Omental fat pad (tissue), 3 donors: ENCODE measurements at regions not wholly inside any gene's neighbourhood (a gene's known extent, or its start where the extent isn't known, plus 50 kb on each side); places are given as distances from the start of the nearest gene placed in this dataset.

ENCODE experiments used
- ATAC-seq: fragments of 150-250 bp; one replicate; pipeline ENCODE4 v1.9.1; 2016; ENCODE audit warnings: mild to moderate bottlenecking, moderate library complexity; ENCODE audit not compliant: low FRiP score
- DNase-seq: peaks from one replicate; pipeline ENCODE4 v3.0.0-alpha.2; 2019; ENCODE audit warnings: low spot score
- TF ChIP-seq, protein P1 (sequence below), 3 donors: fragments of 450-650 bp; IDR thresholded peaks; one replicate each; pipeline ENCODE4 v1.5.1; 2016 to 2017; ENCODE audit warnings: antibody characterized with exemption in 3 of 3, mild to moderate bottlenecking in 3 of 3, moderate library complexity in 2 of 3

DNA sequence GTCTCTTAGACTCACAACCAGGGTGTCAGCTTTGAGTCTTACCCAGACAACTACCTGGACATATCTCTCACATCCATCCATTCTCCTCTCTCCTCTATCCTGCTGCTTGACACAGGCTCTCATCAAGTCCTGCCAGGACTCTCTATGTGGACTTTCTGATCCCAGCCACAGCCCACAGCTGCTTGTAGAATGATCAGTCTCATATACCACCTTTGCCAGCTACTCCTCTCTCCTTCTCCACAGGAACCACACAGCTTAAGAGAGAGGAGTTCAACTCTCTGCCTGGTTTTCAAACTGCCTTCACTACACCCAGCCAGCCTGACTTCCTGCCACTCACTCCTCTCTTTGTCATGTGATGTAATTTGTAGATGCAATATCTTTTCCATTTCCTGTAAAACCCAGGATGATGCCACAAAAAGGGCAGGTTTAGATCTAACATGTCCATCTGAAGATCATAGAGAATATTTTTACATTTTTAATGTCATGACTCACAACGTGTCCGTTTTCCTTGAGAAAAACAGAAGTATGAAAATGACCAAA is 154.0 kb downstream of the RAB11FIP2 start:
- DNase-seq (no peak), ATAC-seq (no peak)
- TF ChIP-seq, protein P1, sequence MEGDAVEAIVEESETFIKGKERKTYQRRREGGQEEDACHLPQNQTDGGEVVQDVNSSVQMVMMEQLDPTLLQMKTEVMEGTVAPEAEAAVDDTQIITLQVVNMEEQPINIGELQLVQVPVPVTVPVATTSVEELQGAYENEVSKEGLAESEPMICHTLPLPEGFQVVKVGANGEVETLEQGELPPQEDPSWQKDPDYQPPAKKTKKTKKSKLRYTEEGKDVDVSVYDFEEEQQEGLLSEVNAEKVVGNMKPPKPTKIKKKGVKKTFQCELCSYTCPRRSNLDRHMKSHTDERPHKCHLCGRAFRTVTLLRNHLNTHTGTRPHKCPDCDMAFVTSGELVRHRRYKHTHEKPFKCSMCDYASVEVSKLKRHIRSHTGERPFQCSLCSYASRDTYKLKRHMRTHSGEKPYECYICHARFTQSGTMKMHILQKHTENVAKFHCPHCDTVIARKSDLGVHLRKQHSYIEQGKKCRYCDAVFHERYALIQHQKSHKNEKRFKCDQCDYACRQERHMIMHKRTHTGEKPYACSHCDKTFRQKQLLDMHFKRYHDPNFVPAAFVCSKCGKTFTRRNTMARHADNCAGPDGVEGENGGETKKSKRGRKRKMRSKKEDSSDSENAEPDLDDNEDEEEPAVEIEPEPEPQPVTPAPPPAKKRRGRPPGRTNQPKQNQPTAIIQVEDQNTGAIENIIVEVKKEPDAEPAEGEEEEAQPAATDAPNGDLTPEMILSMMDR (IDR thresholded peaks at IDR 0.05): no peak

DNA sequence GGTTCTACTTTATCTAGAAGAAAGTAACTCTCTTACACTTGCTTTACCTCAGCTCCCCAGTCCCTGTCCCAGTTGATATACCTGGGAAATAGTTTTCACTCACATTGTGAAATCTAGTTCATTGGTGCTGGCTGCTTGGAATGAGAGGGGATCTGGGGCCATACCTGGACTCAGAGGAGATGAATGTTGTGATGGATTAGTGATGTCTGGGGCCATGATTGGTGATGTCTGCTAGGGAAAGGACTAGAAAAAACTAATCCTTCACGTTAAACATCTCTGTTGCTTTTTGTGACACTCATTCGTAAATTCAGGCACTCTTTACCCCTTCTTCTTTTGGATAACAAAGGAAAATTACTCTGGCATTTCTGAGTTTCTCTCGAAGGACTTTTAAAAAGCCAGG is 152.4 kb downstream of the RAB11FIP2 start:
- DNase-seq (no peak), ATAC-seq (no peak)
- TF ChIP-seq, protein P1 (IDR thresholded peaks at IDR 0.05): no peak

DNA sequence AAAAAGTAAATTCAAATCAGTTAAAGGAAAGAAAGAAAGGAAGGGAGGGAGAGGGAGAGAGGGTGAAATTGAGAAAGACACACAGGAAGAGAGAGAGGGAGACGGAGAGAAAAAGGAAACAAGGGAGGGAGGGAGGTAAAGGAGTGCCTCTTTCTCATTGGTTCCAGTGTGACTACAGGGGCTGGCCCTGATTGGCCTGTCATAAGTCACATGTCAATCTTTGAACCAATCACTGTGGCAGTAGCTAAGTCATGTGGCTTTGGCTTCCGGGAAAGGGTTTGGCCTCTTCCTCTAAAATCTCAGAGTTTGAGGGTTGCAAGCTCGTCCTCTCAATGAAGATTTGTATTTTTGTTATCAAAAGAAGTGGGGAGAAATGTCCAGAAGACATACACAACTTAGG is 150.2 kb downstream of the RAB11FIP2 start:
- ATAC-seq: no peak
- DNase-seq: no peak
- TF ChIP-seq, protein P1 (IDR thresholded peaks at IDR 0.05): no peak

DNA sequence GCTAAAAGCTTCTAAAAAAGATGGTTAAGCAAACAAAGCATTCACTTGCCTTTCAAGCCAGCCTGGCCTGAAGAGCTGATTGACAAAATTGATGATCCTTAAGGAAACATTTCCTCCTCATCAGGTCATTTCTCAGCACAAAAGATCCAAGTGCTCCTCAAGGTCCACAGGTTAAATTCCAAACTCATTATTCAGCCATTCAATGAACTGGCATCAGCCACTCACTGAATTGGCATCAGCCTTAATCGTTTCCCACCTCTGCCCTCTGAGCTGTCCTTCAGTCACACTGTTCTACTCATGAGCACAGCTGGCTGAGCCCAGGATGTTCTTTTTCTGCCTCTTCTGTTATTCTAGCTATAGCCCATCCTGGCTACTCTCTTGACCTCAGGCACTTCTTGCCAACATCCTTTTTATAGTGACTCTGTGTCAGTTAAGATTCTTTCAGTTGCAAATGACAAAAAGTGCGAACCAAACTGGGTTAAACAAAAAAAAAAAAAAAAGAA is 147.5 kb downstream of the RAB11FIP2 start:
- TF ChIP-seq, protein P1 (IDR thresholded peaks at IDR 0.05): no peak
- DNase-seq: no peak
- no peak for ATAC-seq

DNA sequence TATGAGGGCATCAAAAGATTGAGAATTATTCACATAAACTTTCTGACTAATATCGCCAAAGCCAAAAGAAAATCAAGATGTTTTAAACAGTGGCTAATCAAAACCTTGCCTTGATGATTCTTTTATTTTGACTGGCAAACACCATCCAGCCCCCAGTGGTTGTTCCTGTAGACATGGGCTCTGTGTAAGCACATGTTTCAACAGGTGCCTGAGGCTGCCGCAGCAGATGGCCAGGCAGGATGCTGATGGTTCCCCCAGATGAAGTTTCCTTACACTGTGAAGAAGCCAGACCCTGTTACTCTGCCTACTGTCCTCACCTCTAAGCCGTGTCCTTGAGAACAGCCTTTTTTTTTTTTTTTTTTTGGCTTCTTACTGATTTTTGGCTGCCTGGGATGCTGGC is 146.5 kb downstream of the RAB11FIP2 start:
- DNase-seq (no peak), ATAC-seq (no peak)
- TF ChIP-seq, protein P1 (IDR thresholded peaks at IDR 0.05): no peak

DNA sequence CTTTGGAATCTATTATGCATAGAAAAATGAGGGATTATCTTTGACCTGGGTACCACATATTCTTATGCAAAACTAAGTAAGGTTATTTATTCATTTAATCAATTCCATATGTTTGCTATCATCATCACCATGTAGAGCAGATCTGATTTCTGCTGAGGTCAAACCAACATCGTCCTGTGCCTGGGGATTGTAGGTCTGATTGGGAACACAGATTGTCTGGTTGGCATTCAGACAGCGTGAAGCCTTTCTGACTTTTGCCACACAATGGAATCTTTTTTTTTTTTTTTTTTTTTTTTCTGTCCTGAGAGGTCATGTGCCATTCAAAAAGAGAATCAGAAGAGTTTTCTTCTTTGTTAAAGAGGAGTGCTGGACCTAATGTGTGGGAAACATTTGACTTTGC is 142.9 kb downstream of the RAB11FIP2 start:
- DNase-seq (no peak), ATAC-seq (no peak)
- TF ChIP-seq, protein P1 (IDR thresholded peaks at IDR 0.05): no peak

DNA sequence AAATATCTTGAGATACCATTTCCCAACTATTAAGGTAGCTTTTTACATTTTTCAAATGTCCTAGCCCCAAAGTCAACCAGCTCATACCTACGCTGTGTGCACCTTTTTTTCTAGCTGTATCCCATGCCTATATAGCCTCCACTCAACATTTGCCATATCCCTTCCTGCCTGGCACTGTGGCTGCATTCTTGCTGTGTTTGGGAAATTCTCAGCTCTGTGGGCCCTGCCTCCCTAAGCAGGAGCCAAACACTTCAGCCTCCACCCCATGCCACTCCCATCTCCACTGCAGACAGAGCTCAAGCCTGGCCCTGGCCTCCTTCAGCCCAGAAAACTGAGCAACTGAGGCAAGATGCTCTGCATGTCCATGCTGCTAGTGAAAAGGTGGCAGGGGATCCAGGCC is 141.3 kb downstream of the RAB11FIP2 start:
- ATAC-seq (no peak), DNase-seq (no peak)
- TF ChIP-seq, protein P1 (IDR thresholded peaks at IDR 0.05): no peak
